ENCODE measurements at regions not wholly inside any gene's neighbourhood (a gene's known extent, or its start where the extent isn't known, plus 50 kb on each side); places are given as distances from the start of the nearest gene placed in this dataset.

- no peak for TF ChIP-seq TCF7L2 (IDR thresholded peaks at IDR 0.05; ENCODE audit: borderline replicate concordance, low read depth, low read length)
- TF ChIP-seq ZNF274 (IDR thresholded peaks at IDR 0.05; ENCODE audit: low read length), result no peak
- no peak for TF ChIP-seq ZNF274 (tag by site-specific recombination; IDR thresholded peaks at IDR 0.05; ENCODE audit: borderline replicate concordance)
- TF ChIP-seq CTCF (tag by site-specific recombination; IDR thresholded peaks at IDR 0.05), result no peak
- TF ChIP-seq ZNF585B (tag by site-specific recombination; IDR thresholded peaks at IDR 0.05), result no peak
Measured at GRCh38 chr4:11566444-11567022, 137.8 kb upstream of the HS3ST1 start.
